Cardiac muscle cell (in vitro differentiated cells and primary cell): ENCODE measurements at regions not wholly inside any gene's neighbourhood (a gene's known extent, or its start where the extent isn't known, plus 50 kb on each side); places are given as distances from the start of the nearest gene placed in this dataset.
A peak's percentile ranks its signal among the peaks of the same experiment; 100 is the strongest.
"Not testable (repeated sequence)": the region's sequence is repeated elsewhere in the genome, so short reads cannot be mapped to it uniquely, and the experiment has no call there.

ENCODE experiments used
- DNase-seq, 2 donors: peaks; one replicate each; pipeline versions ENCODE4 v3.0.0 to v3.0.0-alpha.2; 2010 to 2017; ENCODE audit warnings: low read depth in 1 of 2, low spot score in 1 of 2
- H3K27ac ChIP-seq: fragments of 200-600 bp; sonication (generic); 2 replicates; pipeline ENCODE4 v1.5.1; 2016
- H3K27me3 ChIP-seq: fragments of 200-600 bp; sonication (generic); 2 replicates; pipeline ENCODE4 v1.6.0; 2016; ENCODE audit warnings: control low read depth
- H3K36me3 ChIP-seq: fragments of 200-600 bp; sonication (generic); 2 replicates; pipeline ENCODE4 v1.5.1; 2016; ENCODE audit warnings: control low read depth
- H3K4me1 ChIP-seq: fragments of 200-600 bp; sonication (generic); 2 replicates; pipeline ENCODE4 v1.8.1; 2017; ENCODE audit warnings: low read depth, mild to moderate bottlenecking, mixed run types
- H3K4me3 ChIP-seq: fragments of 200-600 bp; sonication (generic); 2 replicates; pipeline ENCODE4 v1.5.1; 2016; ENCODE audit warnings: mild to moderate bottlenecking
- H3K9me3 ChIP-seq: fragments of 200-600 bp; sonication (generic); 2 replicates; pipeline ENCODE4 v1.5.1; 2017; ENCODE audit warnings: low read depth, mild to moderate bottlenecking, control low read depth
- CTCF ChIP-seq: IDR thresholded peaks from 2 replicates; pipeline ENCODE4 v1.5.1; 2012; ENCODE audit warnings: low read depth, mild to moderate bottlenecking, low read length

DNA sequence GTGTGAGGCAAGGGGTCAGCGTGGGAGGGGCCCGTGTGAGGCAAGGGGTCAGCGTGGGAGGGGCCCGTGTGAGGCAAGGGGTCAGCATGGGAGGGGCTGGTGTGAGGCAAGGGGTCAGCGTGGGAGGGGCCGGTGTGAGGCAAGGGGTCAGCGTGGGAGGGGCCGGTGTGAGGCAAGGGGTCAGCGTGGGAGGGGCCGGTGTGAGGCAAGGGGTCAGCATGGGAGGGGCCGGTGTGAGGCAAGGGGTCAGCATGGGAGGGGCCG, 119.2 kb downstream of the SEPTIN14 start:
- not testable (repeated sequence) for H3K27ac ChIP-seq, H3K27me3 ChIP-seq, H3K36me3 ChIP-seq, DNase-seq, H3K4me3 ChIP-seq, H3K4me1 ChIP-seq, H3K9me3 ChIP-seq

DNA sequence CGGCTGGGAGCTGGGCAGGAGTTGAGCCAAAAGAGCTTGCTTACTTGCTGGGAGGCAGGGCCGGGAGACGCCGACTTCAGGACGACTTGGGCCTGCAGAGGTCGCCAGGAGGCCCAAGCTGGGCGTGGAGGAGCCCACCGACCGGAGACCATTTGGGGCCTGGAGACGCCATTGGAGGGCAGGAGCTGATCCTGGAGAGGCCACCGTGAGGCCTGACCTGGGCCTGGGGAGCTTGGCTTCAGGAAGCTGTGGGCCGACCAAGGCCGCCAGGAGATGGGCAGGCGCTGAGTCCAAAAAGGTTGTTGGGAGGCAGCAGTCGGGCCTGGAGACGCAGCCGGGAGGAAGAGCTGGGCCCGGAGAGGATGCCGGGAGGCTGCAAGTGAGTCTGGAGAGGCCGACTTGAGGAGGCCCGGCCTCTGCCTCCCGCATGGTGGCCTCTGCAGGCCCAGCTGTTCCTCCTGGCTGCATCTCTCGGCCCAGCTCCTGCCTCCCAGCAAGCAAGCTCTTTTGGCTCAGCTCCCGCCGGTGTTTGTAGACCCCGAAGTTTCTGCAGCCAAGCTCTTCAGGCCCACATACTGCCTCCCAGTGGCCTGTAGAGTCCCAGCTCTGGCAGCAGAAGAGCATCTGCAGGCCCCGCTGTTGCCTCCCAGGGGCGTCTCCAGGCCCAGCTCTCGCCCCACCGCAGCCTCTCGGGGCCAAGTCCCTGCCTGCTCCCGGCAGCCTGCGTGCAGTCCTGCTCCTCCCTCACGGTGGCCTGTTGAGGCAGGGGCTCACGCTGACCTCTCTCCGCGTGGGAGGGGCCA, 119.7 kb downstream of the SEPTIN14 start:
- not testable (repeated sequence) for DNase-seq, H3K9me3 ChIP-seq, H3K4me3 ChIP-seq, H3K27me3 ChIP-seq, H3K36me3 ChIP-seq, H3K27ac ChIP-seq, H3K4me1 ChIP-seq

DNA sequence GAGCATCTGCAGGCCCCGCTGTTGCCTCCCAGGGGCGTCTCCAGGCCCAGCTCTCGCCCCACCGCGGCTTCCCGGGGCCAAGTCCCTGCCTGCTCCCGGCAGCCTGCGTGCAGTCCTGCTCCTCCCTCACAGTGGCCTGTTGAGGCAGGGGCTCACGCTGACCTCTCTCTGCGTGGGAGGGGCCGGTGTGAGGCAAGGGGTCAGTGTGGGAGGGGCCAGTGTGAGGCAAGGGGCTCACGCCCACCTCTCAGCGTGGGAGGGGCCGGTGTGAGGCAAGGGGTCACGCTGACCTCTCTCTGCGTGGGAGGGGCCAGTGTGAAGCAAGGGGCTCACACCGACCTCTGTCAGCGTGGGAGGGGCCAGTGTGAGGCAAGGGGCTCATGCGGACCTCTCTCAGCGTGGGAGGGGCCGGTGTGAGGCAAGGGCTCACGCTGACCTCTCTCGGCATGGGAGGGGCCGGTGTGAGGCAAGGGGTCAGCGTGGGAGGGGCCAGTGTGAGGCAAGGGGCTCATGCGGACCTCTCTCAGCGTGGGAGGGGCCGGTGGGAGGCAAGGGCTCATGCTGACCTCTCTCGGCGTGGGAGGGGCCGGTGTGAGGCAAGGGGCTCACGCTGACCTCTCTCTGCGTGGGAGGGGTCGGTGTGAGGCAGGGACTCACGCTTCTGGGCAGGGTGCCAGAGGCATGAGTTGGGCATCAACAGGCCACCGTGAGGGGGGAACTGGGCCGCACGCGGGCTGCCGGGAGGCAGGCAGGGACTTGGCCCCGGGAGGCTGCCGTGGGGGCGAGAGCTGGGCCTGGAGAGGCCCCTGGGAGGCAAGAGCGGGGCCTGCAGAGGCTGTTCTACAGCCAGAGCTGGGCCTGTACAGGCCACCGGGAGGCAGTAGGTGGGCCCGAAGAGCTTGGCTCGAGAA, 120.6 kb downstream of the SEPTIN14 start:
- not testable (repeated sequence) for H3K4me3 ChIP-seq, DNase-seq, H3K27me3 ChIP-seq, H3K27ac ChIP-seq, H3K4me1 ChIP-seq, H3K9me3 ChIP-seq, H3K36me3 ChIP-seq

GRCh38 chr7:55740633-55741250, 121.8 kb downstream of the SEPTIN14 start:
- H3K4me1 ChIP-seq, DNase-seq, H3K27ac ChIP-seq, H3K36me3 ChIP-seq, H3K9me3 ChIP-seq, H3K4me3 ChIP-seq, H3K27me3 ChIP-seq: not testable (repeated sequence)

DNA sequence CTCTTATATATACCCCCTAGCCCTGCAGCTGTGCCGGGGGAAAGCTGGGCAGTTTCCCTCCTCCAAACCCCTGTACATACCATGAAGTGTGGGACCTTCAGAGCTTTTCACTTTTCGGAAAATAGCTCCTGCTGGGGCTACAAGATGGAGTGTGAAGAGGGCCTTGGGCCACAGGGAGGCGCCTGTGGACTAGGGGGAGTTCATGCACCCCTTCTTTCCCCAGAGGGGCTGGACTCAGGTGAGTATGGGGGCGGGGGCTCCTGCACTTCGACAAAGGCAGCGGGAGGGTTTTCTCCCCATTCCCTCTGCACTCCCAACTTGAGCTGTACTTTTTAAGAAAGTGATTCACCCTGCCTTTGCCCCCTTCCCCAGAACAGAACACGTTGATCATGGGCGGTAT, 122.5 kb downstream of the SEPTIN14 start:
- H3K36me3 ChIP-seq, DNase-seq, H3K4me3 ChIP-seq, H3K9me3 ChIP-seq, H3K4me1 ChIP-seq, H3K27me3 ChIP-seq, H3K27ac ChIP-seq: not testable (repeated sequence)

DNA sequence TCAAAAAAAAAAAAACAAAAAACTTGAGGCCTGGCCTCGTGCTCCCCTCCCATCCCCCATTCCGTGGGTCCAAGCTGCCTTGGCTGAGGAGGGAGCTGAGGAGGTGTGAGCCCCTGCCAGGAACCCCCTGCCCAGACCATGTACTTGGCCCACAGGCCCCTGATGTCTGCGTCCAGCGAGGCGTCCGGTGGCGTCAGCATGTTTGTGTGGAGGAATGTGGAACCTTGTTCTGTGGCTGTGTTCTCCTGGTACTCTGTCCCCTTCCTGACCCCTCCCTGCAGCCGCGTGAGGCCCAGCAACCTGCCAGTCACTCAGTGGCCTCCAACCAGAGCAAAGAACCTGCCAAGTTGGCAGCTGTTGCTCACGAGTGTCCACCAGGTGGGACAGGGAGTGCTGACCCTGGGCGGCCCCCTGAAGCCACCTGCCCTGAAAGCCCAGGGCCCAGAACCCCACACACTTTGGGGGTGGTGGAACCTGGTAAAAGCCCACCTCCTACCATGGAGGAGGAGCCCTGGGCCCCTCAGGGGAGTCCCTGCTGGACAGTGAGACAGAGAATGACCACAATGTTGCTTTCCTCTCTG, 125.8 kb downstream of the SEPTIN14 start:
- DNase-seq, H3K27ac ChIP-seq, H3K9me3 ChIP-seq, H3K27me3 ChIP-seq, H3K36me3 ChIP-seq, H3K4me3 ChIP-seq, H3K4me1 ChIP-seq: not testable (repeated sequence)

- peak in 1 of 2 donors; percentile 0 for DNase-seq
- no peak for TF ChIP-seq CTCF
- Histone ChIP-seq H3K4me1 (no peaks in the 10 kb centered on the region), H3K27me3 (no peaks in the 10 kb centered on the region), H3K27ac (no peak overlapping the region), H3K36me3 (no peaks in the 10 kb centered on the region), H3K9me3 (no peaks in the 10 kb centered on the region), H3K4me3 (no peak overlapping the region)
Observed at GRCh38 chr7:55733241-55734140, 129.1 kb downstream of the SEPTIN14 start.

DNA sequence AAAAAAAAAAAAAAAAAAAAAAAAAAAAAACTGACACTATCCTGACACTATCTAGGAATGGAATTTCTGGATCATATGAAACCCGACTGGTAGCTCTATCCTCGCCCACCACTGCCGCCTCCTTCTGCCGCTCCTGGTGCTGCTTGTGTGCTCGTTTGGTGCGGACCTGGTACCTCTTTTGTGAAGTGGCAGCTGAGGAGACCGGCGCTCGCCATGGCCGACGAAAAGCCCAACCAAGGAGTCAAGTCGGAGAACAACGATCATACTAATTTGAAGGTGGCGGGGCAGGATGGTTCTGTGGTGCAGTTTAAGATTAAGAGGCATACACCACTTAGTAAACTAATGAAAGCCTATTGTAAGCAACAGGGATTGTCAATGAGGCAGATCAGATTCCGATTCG, 130.6 kb downstream of the SEPTIN14 start:
- Histone ChIP-seq H3K27ac (no peak overlapping the region), H3K4me1 (no peaks in the 10 kb centered on the region), H3K9me3 (no peaks in the 10 kb centered on the region), H3K4me3 (no peak overlapping the region), H3K36me3 (no peaks in the 10 kb centered on the region), H3K27me3 (no peaks in the 10 kb centered on the region)
- no peak for DNase-seq
- no peak for TF ChIP-seq CTCF
